ACC112 (cell line): ENCODE measurements at regions not wholly inside any gene's neighbourhood (a gene's known extent, or its start where the extent isn't known, plus 50 kb on each side); places are given as distances from the start of the nearest gene placed in this dataset.
"Not testable (repeated sequence)": the region's sequence is repeated elsewhere in the genome, so short reads cannot be mapped to it uniquely, and the experiment has no call there.

ENCODE experiments used
- H2AFZ ChIP-seq: fragments of 200-600 bp; sonication (generic); one replicate; pipeline ENCODE4 v1.6.0; 2017; ENCODE audit warnings: antibody characterized with exemption, low read length; ENCODE audit not compliant: unreplicated experiment
- H3K27ac ChIP-seq: fragments of 200-600 bp; sonication (generic); 2 replicates; pipeline ENCODE4 v1.5.1; 2014; ENCODE audit warnings: low read depth, mild to moderate bottlenecking, antibody characterized with exemption, low read length, moderate library complexity
- H3K27me3 ChIP-seq: fragments of 200-600 bp; sonication (generic); 2 replicates; pipeline ENCODE4 v1.6.1; 2014; ENCODE audit warnings: mild to moderate bottlenecking, antibody characterized with exemption, low read length, moderate library complexity, mixed read lengths; ENCODE audit not compliant: insufficient read depth
- H3K36me3 ChIP-seq: fragments of 200-600 bp; sonication (generic); 2 replicates; pipeline ENCODE4 v1.6.1; 2016; ENCODE audit warnings: mild to moderate bottlenecking, antibody characterized with exemption, low read length, moderate library complexity, mixed read lengths; ENCODE audit not compliant: insufficient read depth
- H3K4me1 ChIP-seq: fragments of 200-600 bp; sonication (generic); one replicate; pipeline ENCODE4 v1.6.1; 2016; ENCODE audit warnings: low read length, mixed read lengths; ENCODE audit not compliant: insufficient read depth, unreplicated experiment, control insufficient read depth
- H3K4me3 ChIP-seq: fragments of 200-600 bp; sonication (generic); 2 replicates; pipeline ENCODE4 v1.5.1; 2014; ENCODE audit warnings: mild to moderate bottlenecking, low read depth, low read length
- H3K79me2 ChIP-seq: fragments of 200-600 bp; sonication (generic); one replicate; pipeline ENCODE4 v1.6.0; 2016; ENCODE audit warnings: low read length; ENCODE audit not compliant: control insufficient read depth, unreplicated experiment, insufficient read depth

DNA sequence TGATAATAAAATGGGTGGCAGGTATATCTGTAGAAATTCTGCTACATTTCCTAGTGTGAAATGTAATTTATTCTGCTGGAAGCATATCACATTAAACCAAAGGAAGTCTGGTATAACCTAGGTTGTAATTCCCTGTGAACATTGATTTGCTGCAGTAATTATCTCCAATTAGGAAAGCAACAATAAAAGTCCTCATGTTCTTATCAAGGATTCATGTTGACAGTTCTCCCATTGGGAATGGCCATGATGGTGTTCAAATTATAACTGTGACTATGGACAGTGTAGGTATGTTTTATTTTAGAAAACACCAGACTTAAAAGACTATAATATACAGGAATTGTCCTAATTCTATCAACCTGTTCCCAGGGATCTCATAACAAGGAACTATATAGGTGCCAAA, 513.5 kb upstream of the MIR17HG start:
- Histone ChIP-seq H2AFZ (no peak overlapping the region), H3K79me2 (no peaks in the 10 kb centered on the region)

DNA sequence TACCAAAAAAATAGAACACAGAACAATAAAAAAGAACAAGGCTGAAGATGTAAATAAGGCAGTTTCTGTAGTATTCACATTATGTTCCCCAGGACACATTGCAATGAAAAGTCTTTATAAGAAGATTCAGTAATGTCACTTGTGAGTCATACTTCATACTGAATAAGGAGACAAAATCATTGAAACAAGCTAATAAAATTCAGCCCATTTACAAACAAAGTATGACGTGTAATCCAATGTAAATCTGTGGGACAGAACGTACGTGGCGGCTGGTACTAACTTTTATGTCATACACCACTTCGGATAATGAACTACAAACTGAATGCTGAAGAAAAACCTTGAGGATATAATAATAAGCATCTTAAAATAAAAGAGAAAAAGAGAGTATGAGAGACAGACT, 512.8 kb upstream of the MIR17HG start:
- Histone ChIP-seq H3K36me3 (no peaks in the 10 kb centered on the region), H2AFZ (no peak overlapping the region), H3K79me2 (no peaks in the 10 kb centered on the region), H3K4me3 (no peak overlapping the region), H3K4me1 (no peaks in the 10 kb centered on the region), H3K27me3 (no peaks in the 10 kb centered on the region), H3K27ac (no peak overlapping the region)

More for the DNA sequence above, 513.5 kb upstream of the MIR17HG start:
- H3K27me3 ChIP-seq = no peaks in the 10 kb centered on the region
- H3K36me3 ChIP-seq = no peaks in the 10 kb centered on the region
- H3K4me3 ChIP-seq = no peak overlapping the region
- no peak overlapping the region for H3K27ac ChIP-seq
- no peaks in the 10 kb centered on the region for H3K4me1 ChIP-seq

DNA sequence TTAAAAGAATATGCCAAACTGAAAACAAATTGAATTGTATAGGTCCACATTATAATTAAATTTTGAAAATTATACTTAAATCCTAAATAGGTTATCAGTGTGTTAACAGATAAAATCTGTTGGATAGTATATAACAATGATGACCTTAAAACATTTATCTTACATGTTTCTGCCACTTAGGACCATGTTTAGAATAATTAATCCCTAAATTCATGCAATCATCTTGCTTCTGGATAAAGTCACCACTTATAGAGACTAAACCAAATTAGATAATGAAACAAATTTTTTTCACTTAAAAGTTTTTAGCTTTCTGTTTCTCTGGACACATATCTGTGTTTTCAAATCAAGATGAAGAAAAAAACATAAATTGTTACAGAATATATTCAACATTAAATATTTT, 511.7 kb upstream of the MIR17HG start:
- no peak overlapping the region for H3K27ac ChIP-seq
- H3K27me3 ChIP-seq = no peaks in the 10 kb centered on the region
- H2AFZ ChIP-seq = no peak overlapping the region
- H3K4me1 ChIP-seq = no peaks in the 10 kb centered on the region
- H3K79me2 ChIP-seq = no peaks in the 10 kb centered on the region
- no peak overlapping the region for H3K4me3 ChIP-seq
- no peaks in the 10 kb centered on the region for H3K36me3 ChIP-seq

DNA sequence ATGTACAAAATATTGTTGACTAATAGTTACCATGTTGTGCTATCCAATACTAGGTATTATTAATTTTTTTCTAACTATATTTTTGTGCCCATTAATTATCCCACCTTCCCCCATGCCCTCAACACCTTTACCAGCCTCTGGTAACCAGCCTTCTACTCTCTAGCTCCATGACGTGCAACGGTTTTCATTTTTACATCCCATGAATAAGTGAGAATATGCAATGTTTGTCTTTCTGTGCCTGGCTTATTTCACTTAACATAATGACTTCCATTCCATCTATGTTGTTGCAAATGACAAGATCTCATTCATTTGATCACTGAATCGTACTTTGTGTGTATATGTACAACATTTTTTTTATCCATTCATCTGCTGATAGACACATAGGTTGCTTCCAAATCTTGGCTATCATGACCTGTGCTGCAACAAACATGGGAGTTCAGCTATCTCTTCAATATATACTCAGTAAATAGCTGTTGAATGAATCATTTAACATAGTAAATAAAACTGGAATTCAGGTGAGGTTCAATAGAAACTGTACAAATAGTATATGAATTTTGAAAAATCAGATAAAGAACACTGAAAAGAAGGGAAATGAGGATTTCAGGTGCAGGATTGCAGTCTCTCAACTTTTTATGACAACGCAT, 509.0 kb upstream of the MIR17HG start:
- H3K27ac ChIP-seq = no peak overlapping the region
- H2AFZ ChIP-seq = no peak overlapping the region
- no peaks in the 10 kb centered on the region for H3K79me2 ChIP-seq
- H3K4me1 ChIP-seq = no peaks in the 10 kb centered on the region
- no peak overlapping the region for H3K4me3 ChIP-seq
- H3K27me3 ChIP-seq = no peaks in the 10 kb centered on the region
- no peaks in the 10 kb centered on the region for H3K36me3 ChIP-seq

GRCh38 chr13:90839061-90839460, 508.4 kb upstream of the MIR17HG start:
- H3K36me3 ChIP-seq = no peaks in the 10 kb centered on the region
- no peaks in the 10 kb centered on the region for H3K27me3 ChIP-seq
- no peaks in the 10 kb centered on the region for H3K4me1 ChIP-seq
- no peak overlapping the region for H2AFZ ChIP-seq
- no peak overlapping the region for H3K4me3 ChIP-seq
- no peak overlapping the region for H3K27ac ChIP-seq
- H3K79me2 ChIP-seq = no peaks in the 10 kb centered on the region

DNA sequence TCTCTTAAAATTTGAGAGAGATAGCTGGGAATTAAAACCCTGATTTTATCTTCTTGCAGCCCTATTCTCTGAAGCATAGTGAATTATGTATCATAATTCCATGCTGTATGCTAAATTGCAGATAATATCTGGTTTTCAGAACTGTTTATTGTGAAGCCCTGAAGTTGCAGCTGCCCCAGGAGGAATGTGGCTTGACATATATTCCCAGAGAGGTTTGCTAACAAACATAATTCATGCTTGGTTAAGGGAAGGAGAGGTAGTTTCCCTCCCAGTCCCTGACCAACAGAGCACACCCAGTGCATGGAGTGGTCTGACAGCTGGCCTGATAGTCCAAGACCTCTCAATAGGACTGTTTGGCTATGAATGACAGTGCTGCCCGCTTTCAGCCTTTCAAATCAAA, 500.6 kb upstream of the MIR17HG start:
- H3K27me3 ChIP-seq = no peaks in the 10 kb centered on the region
- H3K36me3 ChIP-seq = no peaks in the 10 kb centered on the region
- H3K4me1 ChIP-seq = no peaks in the 10 kb centered on the region
- H3K4me3 ChIP-seq = no peak overlapping the region
- H3K79me2 ChIP-seq = no peaks in the 10 kb centered on the region
- no peak overlapping the region for H3K27ac ChIP-seq
- H2AFZ ChIP-seq = no peak overlapping the region

DNA sequence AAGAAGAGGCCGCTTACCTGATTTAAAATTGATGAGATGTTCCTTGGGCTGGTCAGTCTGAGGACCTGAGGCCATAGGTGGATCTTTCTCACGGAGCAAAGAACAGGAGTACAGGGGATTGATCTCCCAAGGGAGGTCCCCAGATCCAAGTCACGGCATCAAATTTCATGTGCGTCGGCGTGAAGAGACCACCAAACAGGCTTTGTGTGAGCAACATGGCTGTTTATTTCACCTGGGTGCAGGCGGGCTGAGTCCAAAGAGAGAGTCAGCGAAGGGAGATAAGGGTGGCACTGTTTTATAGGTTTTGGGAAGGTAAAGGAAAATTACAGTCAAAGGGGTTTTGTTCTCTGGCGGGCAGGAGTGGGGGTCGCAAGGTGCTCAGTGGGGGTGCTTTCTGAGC, 493.8 kb upstream of the MIR17HG start:
- not testable (repeated sequence) for H3K4me3 ChIP-seq, H3K4me1 ChIP-seq, H3K27me3 ChIP-seq, H3K36me3 ChIP-seq, H3K79me2 ChIP-seq, H3K27ac ChIP-seq, H2AFZ ChIP-seq

DNA sequence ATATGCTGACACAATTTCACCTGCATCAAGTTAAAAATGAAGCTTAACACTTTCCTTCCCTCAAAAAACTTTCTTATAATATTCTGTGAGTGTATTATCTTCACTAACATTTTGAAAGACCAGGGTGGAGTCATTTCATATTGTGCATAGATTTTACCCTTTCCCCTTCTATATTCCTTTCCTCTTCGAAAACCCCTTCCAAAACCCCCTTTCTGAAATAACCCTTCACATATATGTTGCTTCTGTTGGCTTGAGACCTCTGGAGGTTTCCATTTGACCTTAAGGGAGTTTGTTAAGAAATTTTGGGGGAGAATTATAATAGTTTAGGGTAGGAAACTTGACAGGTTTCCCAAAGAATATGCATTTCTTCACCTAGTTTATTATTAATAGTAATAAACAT, 489.6 kb upstream of the MIR17HG start:
- peak overlapping the region; percentile 33 for H2AFZ ChIP-seq
- H3K4me1 ChIP-seq = no peaks in the 10 kb centered on the region
- H3K27me3 ChIP-seq = no peaks in the 10 kb centered on the region
- no peaks in the 10 kb centered on the region for H3K36me3 ChIP-seq
- no peak overlapping the region for H3K4me3 ChIP-seq
- no peaks in the 10 kb centered on the region for H3K79me2 ChIP-seq
- H3K27ac ChIP-seq = no peak overlapping the region

DNA sequence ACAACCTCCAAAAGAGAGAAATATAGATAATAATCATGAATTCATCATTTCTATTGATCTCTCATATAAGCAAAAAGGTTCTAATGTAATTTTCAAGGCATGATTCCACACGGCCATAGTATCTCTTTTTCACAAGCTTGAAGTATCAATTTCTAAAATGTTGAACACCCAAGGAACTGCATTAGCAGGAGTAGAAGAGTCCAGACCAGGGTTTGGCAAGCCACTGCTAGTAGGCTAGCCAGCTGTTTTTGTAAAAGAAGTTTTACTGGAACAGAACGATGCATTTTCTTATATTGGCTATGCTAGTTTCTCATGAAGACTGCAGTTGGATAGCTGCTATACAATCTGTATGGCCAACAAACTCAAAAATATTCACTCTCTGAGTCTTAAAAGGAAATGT, 481.5 kb upstream of the MIR17HG start:
- Histone ChIP-seq H3K4me3 (no peak overlapping the region), H3K36me3 (no peaks in the 10 kb centered on the region), H2AFZ (no peak overlapping the region), H3K27me3 (no peaks in the 10 kb centered on the region), H3K4me1 (no peaks in the 10 kb centered on the region), H3K27ac (no peak overlapping the region), H3K79me2 (no peaks in the 10 kb centered on the region)

- no peak overlapping the region for H2AFZ ChIP-seq
Observed at GRCh38 chr13:90867336-90867683, 480.2 kb upstream of the MIR17HG start.

DNA sequence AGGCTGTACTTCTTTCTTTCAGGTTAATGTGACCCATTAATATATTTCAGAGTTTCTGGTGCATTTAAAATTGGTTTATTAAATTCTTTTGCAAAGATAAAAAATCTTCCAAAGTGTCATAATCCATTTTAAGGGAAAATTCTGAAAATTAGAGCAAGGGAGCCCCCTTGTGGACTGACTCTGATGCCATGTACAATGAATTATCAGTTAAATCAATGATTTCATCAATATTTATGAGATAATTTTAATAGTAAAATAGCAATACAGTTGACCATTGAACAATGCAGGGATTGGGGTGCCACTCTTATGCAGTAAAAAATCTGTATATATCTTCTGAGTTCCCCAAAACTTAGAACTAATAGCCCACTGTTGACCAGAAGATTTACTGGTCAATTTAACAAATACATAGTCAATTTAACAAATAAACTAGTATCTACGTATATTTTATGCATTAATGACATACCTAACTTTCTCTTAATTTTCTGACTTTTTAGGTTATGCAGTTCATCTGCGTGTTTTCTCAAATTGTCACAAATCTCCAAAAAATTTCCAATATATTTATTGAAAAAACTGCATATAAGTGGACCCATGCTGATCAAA, 479.1 kb upstream of the MIR17HG start:
- H3K79me2 ChIP-seq = no peaks in the 10 kb centered on the region
- no peak overlapping the region for H3K27ac ChIP-seq
- no peak overlapping the region for H3K4me3 ChIP-seq
- H3K27me3 ChIP-seq = no peaks in the 10 kb centered on the region
- H2AFZ ChIP-seq = no peak overlapping the region
- H3K36me3 ChIP-seq = no peaks in the 10 kb centered on the region
- H3K4me1 ChIP-seq = no peaks in the 10 kb centered on the region

More at GRCh38 chr13:90867336-90867683, 480.2 kb upstream of the MIR17HG start:
- Histone ChIP-seq H3K4me1 (no peaks in the 10 kb centered on the region), H3K36me3 (no peaks in the 10 kb centered on the region), H3K27ac (no peak overlapping the region), H3K4me3 (no peak overlapping the region), H3K79me2 (no peaks in the 10 kb centered on the region), H3K27me3 (no peaks in the 10 kb centered on the region)
